HepG2 (cell line): ENCODE measurements at regions not wholly inside any gene's neighbourhood (a gene's known extent, or its start where the extent isn't known, plus 50 kb on each side); places are given as distances from the start of the nearest gene placed in this dataset.

ENCODE experiments used
- ATF4 ChIP-seq, 2 experiments: fragments of 450-650 bp in 1 of 2; sonication (generic) in 1 of 2; formaldehyde crosslinking; IDR thresholded peaks; 2 replicates each; pipeline versions ENCODE4 v1.5.0 to v1.8.0; 2020 to 2022; ENCODE audit warnings: mild to moderate bottlenecking in 1 of 2, missing genetic modification reagents in 1 of 2
- ATF7-NPFF ChIP-seq: sonication (generic); formaldehyde crosslinking; IDR thresholded peaks from 2 replicates; pipeline ENCODE4 v1.8.1; 2023; ENCODE audit warnings: mild to moderate bottlenecking, low read depth, missing genetic modification reagents, moderate library complexity
- BCLAF1 ChIP-seq: fragments of 450-650 bp; IDR thresholded peaks from 2 replicates; pipeline ENCODE4 v1.6.1; 2017; ENCODE audit warnings: mild to moderate bottlenecking
- CC2D1A ChIP-seq: sonication (generic); formaldehyde crosslinking; IDR thresholded peaks from 2 replicates; pipeline ENCODE4 v1.8.1; 2023; ENCODE audit warnings: mild to moderate bottlenecking, missing genetic modification reagents
- POLR2A ChIP-seq, 2 experiments: IDR thresholded peaks; 2 replicates each; pipeline ENCODE4 v1.6.1; 2011; ENCODE audit warnings: low read depth in 2 of 2, low read length in 2 of 2, mild to moderate bottlenecking in 1 of 2, moderate library complexity in 1 of 2; ENCODE audit not compliant: insufficient read depth in 1 of 2
- SYNCRIP ChIP-seq: fragments of 200-400 bp; formaldehyde crosslinking; IDR thresholded peaks from 2 replicates; pipeline ENCODE4 v1.6.1; 2018; ENCODE audit warnings: mild to moderate bottlenecking, low read depth, low read length; ENCODE audit not compliant: insufficient read depth
- ZNF713 ChIP-seq: sonication (generic); formaldehyde crosslinking; IDR thresholded peaks from 2 replicates; pipeline ENCODE4 v1.4.0; 2020; ENCODE audit warnings: mild to moderate bottlenecking, missing genetic modification reagents
- TF ChIP-seq, protein P1 (sequence below), 2 experiments: fragments of 450-650 bp in 1 of 2; sonication (generic) in 1 of 2; formaldehyde crosslinking in 1 of 2; IDR thresholded peaks; 2 replicates each; pipeline versions ENCODE4 v1.6.1 to v1.8.0; 2016 to 2022; ENCODE audit warnings: antibody characterized with exemption in 1 of 2, mild to moderate bottlenecking in 1 of 2, missing genetic modification reagents in 1 of 2
- TF ChIP-seq, protein P2 (sequence below): sonication (generic); formaldehyde crosslinking; IDR thresholded peaks from 2 replicates; pipeline ENCODE4 v1.5.0; 2020; ENCODE audit warnings: missing genetic modification reagents, mild to moderate bottlenecking, borderline replicate concordance
- TF ChIP-seq, protein P3 (sequence below): sonication (generic); formaldehyde crosslinking; IDR thresholded peaks from 2 replicates; pipeline ENCODE4 v1.5.0; 2020; ENCODE audit warnings: missing genetic modification reagents

DNA sequence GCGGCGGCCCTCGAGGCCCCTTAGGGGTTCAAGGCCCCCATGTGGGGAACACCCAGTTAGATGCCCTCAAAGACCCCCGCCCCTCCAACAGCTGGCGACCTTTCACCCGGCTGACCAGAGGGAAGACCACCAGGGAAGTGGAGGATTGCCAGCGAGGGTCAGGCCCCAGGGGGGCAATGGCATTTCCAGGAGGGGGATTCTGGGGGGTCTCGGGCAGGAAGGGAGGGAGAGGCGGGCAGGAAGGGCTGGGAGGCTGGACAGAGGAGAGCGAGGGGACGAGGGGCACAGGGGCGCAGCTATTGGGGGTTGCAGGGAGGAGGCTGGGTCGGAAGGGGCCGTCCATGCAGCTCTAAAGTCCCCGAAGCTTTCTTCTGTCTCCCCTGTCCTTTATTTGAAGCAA lies 139.5 kb downstream of the C16orf95 start (continued):
- TF ChIP-seq, protein P1, sequence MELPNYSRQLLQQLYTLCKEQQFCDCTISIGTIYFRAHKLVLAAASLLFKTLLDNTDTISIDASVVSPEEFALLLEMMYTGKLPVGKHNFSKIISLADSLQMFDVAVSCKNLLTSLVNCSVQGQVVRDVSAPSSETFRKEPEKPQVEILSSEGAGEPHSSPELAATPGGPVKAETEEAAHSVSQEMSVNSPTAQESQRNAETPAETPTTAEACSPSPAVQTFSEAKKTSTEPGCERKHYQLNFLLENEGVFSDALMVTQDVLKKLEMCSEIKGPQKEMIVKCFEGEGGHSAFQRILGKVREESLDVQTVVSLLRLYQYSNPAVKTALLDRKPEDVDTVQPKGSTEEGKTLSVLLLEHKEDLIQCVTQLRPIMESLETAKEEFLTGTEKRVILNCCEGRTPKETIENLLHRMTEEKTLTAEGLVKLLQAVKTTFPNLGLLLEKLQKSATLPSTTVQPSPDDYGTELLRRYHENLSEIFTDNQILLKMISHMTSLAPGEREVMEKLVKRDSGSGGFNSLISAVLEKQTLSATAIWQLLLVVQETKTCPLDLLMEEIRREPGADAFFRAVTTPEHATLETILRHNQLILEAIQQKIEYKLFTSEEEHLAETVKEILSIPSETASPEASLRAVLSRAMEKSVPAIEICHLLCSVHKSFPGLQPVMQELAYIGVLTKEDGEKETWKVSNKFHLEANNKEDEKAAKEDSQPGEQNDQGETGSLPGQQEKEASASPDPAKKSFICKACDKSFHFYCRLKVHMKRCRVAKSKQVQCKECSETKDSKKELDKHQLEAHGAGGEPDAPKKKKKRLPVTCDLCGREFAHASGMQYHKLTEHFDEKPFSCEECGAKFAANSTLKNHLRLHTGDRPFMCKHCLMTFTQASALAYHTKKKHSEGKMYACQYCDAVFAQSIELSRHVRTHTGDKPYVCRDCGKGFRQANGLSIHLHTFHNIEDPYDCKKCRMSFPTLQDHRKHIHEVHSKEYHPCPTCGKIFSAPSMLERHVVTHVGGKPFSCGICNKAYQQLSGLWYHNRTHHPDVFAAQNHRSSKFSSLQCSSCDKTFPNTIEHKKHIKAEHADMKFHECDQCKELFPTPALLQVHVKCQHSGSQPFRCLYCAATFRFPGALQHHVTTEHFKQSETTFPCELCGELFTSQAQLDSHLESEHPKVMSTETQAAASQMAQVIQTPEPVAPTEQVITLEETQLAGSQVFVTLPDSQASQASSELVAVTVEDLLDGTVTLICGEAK (IDR thresholded peaks at IDR 0.05), result no peak
- TF ChIP-seq, protein P1 (CRISPR knock-in tag; IDR thresholded peaks at IDR 0.05), result no peak
- no peak for TF ChIP-seq ATF7-NPFF (CRISPR knock-in tag)
- TF ChIP-seq, protein P2, sequence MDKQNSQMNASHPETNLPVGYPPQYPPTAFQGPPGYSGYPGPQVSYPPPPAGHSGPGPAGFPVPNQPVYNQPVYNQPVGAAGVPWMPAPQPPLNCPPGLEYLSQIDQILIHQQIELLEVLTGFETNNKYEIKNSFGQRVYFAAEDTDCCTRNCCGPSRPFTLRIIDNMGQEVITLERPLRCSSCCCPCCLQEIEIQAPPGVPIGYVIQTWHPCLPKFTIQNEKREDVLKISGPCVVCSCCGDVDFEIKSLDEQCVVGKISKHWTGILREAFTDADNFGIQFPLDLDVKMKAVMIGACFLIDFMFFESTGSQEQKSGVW (CRISPR knock-in tag), result no peak
- no peak for TF ChIP-seq ZNF713 (CRISPR knock-in tag)
- TF ChIP-seq, protein P3, sequence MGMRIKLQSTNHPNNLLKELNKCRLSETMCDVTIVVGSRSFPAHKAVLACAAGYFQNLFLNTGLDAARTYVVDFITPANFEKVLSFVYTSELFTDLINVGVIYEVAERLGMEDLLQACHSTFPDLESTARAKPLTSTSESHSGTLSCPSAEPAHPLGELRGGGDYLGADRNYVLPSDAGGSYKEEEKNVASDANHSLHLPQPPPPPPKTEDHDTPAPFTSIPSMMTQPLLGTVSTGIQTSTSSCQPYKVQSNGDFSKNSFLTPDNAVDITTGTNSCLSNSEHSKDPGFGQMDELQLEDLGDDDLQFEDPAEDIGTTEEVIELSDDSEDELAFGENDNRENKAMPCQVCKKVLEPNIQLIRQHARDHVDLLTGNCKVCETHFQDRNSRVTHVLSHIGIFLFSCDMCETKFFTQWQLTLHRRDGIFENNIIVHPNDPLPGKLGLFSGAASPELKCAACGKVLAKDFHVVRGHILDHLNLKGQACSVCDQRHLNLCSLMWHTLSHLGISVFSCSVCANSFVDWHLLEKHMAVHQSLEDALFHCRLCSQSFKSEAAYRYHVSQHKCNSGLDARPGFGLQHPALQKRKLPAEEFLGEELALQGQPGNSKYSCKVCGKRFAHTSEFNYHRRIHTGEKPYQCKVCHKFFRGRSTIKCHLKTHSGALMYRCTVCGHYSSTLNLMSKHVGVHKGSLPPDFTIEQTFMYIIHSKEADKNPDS (CRISPR knock-in tag), result no peak
- TF ChIP-seq SYNCRIP, result no peak
- no peak for TF ChIP-seq ATF4 (CRISPR knock-in tag; IDR thresholded peaks at IDR 0.05)
- no peak for TF ChIP-seq BCLAF1
- TF ChIP-seq POLR2A (IDR thresholded peaks at IDR 0.05; ENCODE audit: insufficient read depth in 1 of 2, low read depth in 2 of 2, low read length in 2 of 2), result no peak
- no peak for TF ChIP-seq CC2D1A (CRISPR knock-in tag)
